ENCODE measurements at regions not wholly inside any gene's neighbourhood (a gene's known extent, or its start where the extent isn't known, plus 50 kb on each side); places are given as distances from the start of the nearest gene placed in this dataset.

- Histone ChIP-seq H3K4me3 (ENCODE audit: low read length) (no peak overlapping the region), H3K4me2 (ENCODE audit: low read length) (no peak overlapping the region), H3K9ac (ENCODE audit: low read length) (no peak overlapping the region), H3K79me2 (ENCODE audit: low read length) (no peaks in the 10 kb centered on the region), H3K9me3 (ENCODE audit: low read length) (no peaks in the 10 kb centered on the region), H3K4me1 (ENCODE audit: insufficient read depth, low read length) (no peaks in the 10 kb centered on the region), H3F3A (ENCODE audit: low read length, unreplicated experiment) (no peaks in the 10 kb centered on the region), H3K36me3 (ENCODE audit: low read depth, low read length) (no peaks in the 10 kb centered on the region), H3K27ac (ENCODE audit: low read length) (no peak overlapping the region), H3K27me3 (ENCODE audit: low read length) (no peaks in the 10 kb centered on the region), H4K20me1 (ENCODE audit: low read length) (no peaks in the 10 kb centered on the region), H3K9me2 (replicated peaks; ENCODE audit: low read length) (no peaks in the 10 kb centered on the region), H2AFZ (ENCODE audit: low read length) (no peak overlapping the region)
- ATAC-seq, result no peak
- no peak for TF ChIP-seq EZH2 (IDR thresholded peaks at IDR 0.05; ENCODE audit: low read length, unreplicated experiment)
- no peak for TF ChIP-seq CTCF (conservative IDR thresholded peaks at IDR 0.05; ENCODE audit: low read depth, low read length)
- TF ChIP-seq EZH2phosphoT487 (IDR thresholded peaks at IDR 0.05; ENCODE audit: borderline replicate concordance, low read length), result no peak
- ChIA-PET POLR2A (ENCODE audit: unreplicated experiment) (no interaction called here), CTCF (no interaction called here)
- intact Hi-C loops (cut with micrococcal nuclease), result no loop called here
- no TSS peak for BruUV-seq (replicated peaks)
- DNase-seq, result no peak
These were observed 89.4 kb upstream of the SYT10 start for GRCh38 chr12:33529031-33529430.

GRCh38 chr12:33529810-33530209 lies 90.2 kb upstream of the SYT10 start:
- no peak overlapping the region for H2AFZ ChIP-seq (ENCODE audit: low read length)
- no TSS peak for BruUV-seq (replicated peaks)
- no peak overlapping the region for H3K4me2 ChIP-seq (ENCODE audit: low read length)
- ATAC-seq (no peak), DNase-seq (no peak)
- no peaks in the 10 kb centered on the region for H3F3A ChIP-seq (ENCODE audit: low read length, unreplicated experiment)
- H3K9me2 ChIP-seq (replicated peaks; ENCODE audit: low read length), result no peaks in the 10 kb centered on the region
- H3K4me3 ChIP-seq (ENCODE audit: low read length), result no peak overlapping the region
- intact Hi-C loops (cut with micrococcal nuclease), result no loop called here
- H3K9me3 ChIP-seq (ENCODE audit: low read length), result no peaks in the 10 kb centered on the region
- TF ChIP-seq EZH2phosphoT487 (IDR thresholded peaks at IDR 0.05; ENCODE audit: borderline replicate concordance, low read length) (no peak), CTCF (conservative IDR thresholded peaks at IDR 0.05; ENCODE audit: low read depth, low read length) (no peak), EZH2 (IDR thresholded peaks at IDR 0.05; ENCODE audit: low read length, unreplicated experiment) (no peak)
- no peaks in the 10 kb centered on the region for H4K20me1 ChIP-seq (ENCODE audit: low read length)
- no peak overlapping the region for H3K27ac ChIP-seq (ENCODE audit: low read length)
- no peaks in the 10 kb centered on the region for H3K79me2 ChIP-seq (ENCODE audit: low read length)
- H3K4me1 ChIP-seq (ENCODE audit: insufficient read depth, low read length), result no peaks in the 10 kb centered on the region
- POLR2A ChIA-PET (ENCODE audit: unreplicated experiment), result no interaction called here
- CTCF ChIA-PET, result no interaction called here
- no peaks in the 10 kb centered on the region for H3K27me3 ChIP-seq (ENCODE audit: low read length)
- no peaks in the 10 kb centered on the region for H3K36me3 ChIP-seq (ENCODE audit: low read depth, low read length)
- H3K9ac ChIP-seq (ENCODE audit: low read length), result no peak overlapping the region

- Histone ChIP-seq H3K79me2 (ENCODE audit: low read length) (no peaks in the 10 kb centered on the region), H4K20me1 (ENCODE audit: low read length) (no peaks in the 10 kb centered on the region), H3K36me3 (ENCODE audit: low read depth, low read length) (no peaks in the 10 kb centered on the region), H3K4me1 (ENCODE audit: insufficient read depth, low read length) (no peaks in the 10 kb centered on the region), H3K4me2 (ENCODE audit: low read length) (no peak overlapping the region), H3K9me2 (replicated peaks; ENCODE audit: low read length) (no peaks in the 10 kb centered on the region), H3K27ac (ENCODE audit: low read length) (no peak overlapping the region), H3F3A (ENCODE audit: low read length, unreplicated experiment) (no peaks in the 10 kb centered on the region), H3K4me3 (ENCODE audit: low read length) (no peak overlapping the region), H3K9ac (ENCODE audit: low read length) (no peak overlapping the region), H2AFZ (ENCODE audit: low read length) (no peak overlapping the region), H3K9me3 (ENCODE audit: low read length) (no peaks in the 10 kb centered on the region), H3K27me3 (ENCODE audit: low read length) (no peaks in the 10 kb centered on the region)
- POLR2A ChIA-PET (ENCODE audit: unreplicated experiment), result no interaction called here
- no TSS peak for BruUV-seq (replicated peaks)
- ATAC-seq (no peak), DNase-seq (no peak)
- TF ChIP-seq CTCF (conservative IDR thresholded peaks at IDR 0.05; ENCODE audit: low read depth, low read length), result no peak
- no peak for TF ChIP-seq EZH2 (IDR thresholded peaks at IDR 0.05; ENCODE audit: low read length, unreplicated experiment)
- TF ChIP-seq EZH2phosphoT487 (IDR thresholded peaks at IDR 0.05; ENCODE audit: borderline replicate concordance, low read length), result no peak
- intact Hi-C loops (cut with micrococcal nuclease), result no loop called here
- CTCF ChIA-PET, result no interaction called here
These were observed 91.6 kb upstream of the SYT10 start for GRCh38 chr12:33531261-33531660.

Data from PC-3 (cell line).